CMK (cell line): ENCODE measurements at regions not wholly inside any gene's neighbourhood (a gene's known extent, or its start where the extent isn't known, plus 50 kb on each side); places are given as distances from the start of the nearest gene placed in this dataset.

Experiments
- DNase-seq: peaks from one replicate; pipeline ENCODE4 v3.0.0-alpha.2; 2010; ENCODE audit warnings: low read depth

DNA sequence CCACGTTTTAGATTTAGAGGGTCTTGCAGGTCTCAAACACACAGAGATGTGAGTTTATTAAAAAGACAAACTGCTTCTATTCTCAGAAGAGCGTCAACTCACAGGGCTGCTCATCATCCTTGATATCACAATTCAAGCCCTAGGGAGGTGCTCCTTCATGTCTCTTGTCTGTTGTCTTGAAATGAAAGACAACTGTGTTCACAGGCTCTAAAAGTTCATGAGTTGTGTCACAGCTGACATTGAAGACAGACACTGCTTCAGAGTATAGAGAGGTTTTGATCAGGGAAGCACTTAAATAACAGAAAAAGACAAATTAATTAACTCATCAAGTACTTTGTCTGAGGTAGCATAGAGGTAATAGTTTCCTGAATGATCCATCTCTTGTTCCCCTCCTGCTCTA is 1917.6 kb upstream of the WWC1 start:
- no peak for DNase-seq

DNA sequence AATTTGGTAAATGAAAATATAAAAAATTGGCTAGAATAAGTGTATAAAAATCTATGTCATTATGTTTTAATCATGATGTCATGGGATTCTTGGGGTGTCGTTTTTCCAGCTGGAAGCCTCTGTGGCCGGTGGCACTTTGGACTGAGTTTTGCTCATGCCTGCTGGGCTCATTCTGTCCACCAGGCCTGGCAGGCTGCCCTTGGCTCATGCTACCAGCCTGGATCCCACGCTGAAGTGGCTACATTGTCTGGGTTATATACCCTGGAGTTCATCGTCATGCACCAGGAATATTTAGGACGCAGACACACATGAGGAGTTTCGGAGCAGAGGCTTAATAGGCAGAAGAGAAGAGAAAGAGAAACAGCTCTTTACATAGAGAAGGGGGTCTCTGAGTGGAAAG is 1913.7 kb upstream of the WWC1 start:
- no peak for DNase-seq

- no peak for DNase-seq
Measured at GRCh38 chr5:166379517-166379916, 1911.9 kb upstream of the WWC1 start.

DNA sequence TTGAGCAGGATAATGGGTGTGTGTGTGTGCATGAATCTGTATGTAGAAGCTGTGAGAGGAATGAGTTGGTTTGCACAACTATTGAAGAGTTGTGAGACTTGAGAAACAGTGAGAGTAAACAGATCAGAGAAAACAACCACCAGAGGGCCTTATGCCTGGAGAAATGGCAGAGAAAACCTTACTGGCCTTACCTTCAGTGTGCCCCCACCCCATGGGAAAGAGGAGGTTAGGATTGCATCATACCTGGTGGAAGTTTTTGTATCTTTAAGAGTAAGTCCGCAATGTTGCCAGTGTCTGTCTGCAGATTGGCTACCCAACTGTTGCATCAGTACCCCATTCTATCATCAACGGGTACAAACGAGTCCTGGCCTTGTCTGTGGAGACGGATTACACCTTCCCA is 1909.4 kb upstream of the WWC1 start:
- DNase-seq, result no peak

DNA sequence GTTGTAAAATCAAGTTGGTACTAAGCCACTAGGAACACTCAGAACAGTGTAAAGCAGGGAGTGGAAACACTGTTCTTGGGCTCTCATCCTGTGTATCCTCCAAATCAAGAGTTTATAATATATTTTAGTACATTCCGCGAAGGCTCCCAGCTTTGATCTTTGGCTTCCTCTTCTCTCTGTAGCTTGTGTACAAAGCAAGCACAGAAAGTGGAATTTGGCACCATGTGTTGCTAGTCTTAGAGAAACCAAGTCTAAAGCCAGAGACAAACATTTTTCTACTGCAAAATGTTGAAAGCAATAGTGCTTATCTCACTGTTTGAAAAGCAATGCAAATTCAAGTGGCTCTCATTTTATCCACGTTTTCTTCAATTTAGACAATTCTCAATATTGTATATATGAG is 1893.3 kb upstream of the WWC1 start:
- no peak for DNase-seq

- DNase-seq, result no peak
Measured at GRCh38 chr5:166399781-166400180, 1891.7 kb upstream of the WWC1 start.

DNA sequence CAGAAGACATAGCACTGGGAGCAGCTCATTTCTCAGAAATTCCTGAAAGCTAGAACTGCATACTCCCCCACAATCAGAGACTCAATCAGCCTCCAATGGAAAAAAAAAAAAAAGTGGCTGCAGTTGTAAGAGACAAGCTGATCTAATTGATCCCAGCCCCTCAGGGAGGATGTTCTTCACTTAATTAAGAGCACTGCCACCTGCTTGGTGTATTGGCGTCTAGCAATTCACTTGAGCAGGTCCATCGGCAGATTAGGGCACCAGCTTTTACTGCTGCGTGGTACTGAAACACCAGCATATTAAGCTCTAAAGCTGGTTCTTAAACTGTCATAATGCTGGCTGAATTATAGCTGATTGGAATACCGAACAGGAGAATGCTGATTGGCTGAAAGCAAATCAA is 1890.1 kb upstream of the WWC1 start:
- no peak for DNase-seq

- DNase-seq, result no peak
Measured at GRCh38 chr5:166412191-166412590, 1879.3 kb upstream of the WWC1 start.

DNA sequence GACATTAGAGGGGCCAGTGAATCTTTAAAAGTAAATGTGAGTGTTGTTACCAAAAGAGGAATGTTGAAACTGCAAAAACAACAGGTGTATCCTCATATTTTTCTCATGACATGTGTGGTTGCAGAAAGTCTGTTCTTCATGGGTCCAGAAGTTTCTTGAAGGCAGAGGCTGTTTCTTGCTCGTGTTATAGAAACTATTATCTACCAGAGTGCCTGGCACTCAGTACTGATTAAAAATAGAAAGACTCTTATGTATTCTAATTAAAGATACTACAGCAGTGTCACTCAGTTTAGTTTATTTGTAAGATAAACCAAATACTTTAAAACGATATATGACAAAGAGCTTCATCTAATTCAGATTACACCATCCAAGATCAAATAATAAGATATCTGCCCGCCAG is 1864.2 kb upstream of the WWC1 start:
- DNase-seq, result no peak

DNA sequence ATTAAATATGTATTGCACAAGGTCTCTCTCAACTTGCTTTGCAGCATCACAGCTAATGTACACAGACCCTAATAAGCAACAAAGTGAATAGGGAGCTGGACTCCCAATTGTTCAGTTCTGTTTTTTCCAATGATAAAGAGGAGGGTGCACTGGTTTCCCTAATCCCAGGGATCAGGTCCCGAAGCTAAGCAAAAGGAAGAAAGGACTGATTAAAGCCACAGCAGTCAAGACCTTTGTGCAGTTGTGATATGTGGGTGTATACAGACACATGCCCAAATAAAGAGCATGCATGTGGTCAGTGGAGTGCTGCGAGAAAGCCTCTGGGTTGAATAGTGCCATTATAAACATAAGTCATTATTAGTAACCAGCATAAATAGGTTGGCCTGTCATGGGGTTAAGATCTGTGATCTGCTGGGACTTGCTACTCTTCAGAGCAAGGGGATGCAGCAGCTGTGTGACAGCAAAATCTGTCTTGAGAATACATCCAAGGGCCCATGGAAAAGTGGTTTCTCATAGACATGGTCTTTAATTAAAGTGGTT is 1863.1 kb upstream of the WWC1 start:
- DNase-seq, result no peak

DNA sequence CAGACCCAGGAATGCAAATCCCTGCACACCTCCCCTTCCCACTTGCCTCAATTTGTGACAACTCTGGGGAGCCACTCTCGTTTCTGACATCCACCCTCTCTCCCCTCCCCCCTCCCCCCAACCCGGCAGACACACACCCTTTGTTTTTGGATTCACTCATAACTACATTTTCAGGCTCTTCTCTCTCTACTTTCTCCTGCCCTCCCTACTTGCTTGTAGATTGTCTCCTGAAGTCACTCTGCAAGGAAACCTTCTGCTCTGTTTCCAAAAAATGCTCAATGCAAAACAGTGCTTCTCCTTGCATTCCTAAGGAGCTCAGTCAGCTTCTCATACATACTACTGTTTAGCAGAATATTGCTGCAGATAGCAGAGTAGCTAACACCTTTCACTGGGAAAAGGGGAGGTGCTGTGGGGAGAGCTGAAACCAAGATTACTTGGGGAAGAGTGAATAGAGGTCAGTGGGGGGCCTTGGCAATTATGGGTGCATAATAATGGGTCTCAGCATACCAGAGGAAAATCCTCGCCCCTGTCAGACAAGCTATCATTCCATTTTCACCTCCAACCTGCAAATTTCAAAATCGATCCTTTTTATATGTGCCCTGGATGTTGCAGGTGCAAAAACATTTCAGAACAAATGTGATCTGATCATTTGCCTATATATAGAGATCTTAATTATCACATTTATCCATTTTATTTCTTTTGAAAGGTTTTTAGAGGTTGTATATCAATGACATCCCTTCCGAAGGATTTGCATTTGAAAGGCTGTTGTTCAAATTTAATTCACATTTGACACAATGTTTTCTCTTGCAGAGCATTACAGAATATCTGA is 1860.7 kb upstream of the WWC1 start:
- DNase-seq, result no peak

DNA sequence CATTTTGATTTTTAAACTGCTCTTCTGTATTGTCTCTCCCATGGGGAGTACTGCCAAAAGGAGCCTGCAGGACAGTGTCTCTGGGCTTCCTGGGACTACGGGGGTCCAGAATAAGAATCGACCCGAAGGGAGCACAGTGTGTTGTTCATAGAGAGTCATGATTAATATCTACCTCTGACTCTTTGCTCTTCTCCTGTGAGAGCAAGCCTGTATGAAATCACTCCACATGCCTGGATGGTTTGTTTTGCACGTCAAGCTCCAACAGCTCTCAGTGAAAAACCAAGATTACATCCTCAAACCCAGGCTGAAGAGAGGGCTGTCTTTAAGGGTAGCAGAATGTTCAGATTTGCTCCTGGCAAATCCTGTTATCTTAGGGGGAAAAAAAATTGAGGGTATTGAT is 1860.0 kb upstream of the WWC1 start:
- DNase-seq, result no peak

- DNase-seq, result no peak
Measured at GRCh38 chr5:166433679-166434078, 1857.8 kb upstream of the WWC1 start.

GRCh38 chr5:166436872-166437271 is 1854.6 kb upstream of the WWC1 start:
- no peak for DNase-seq

DNA sequence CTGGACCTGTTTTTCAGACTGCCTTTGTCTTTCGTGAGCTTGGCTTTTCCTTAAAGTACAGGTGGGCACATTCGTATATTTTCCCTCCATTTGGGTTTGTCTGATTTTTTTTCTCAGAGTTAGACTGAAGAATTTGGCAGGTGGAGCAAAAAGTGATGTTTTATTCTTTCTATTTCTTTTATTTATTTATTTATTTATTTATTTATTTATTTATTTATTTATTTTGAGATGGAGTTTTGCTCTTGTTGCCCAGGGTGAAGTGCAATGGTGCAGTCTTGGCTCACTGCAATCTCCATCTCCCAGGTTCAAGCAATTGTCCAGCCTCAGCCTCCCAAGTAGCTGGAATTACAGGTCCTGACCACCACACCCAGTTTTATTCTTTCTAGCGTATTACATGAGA is 1805.1 kb upstream of the WWC1 start:
- no peak for DNase-seq

DNA sequence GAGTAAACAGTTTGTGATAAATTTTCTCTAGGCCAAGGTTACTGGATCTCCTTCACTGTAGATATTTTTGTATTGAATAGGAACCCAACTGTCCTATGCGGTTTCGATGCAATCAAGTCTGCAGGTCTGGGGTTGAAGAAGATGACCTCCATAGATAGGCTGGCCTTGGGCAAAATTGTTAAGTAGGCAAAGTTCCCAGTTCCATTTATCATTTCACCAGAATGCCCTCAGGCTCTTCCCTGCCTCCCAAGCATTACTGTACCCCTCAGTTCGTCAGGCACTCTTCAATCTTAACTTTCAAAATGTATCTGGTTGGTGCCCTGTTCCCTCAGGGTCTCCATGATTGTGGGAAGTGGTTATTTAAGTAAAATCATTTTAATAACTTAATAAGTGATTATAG is 1802.9 kb upstream of the WWC1 start:
- no peak for DNase-seq

GRCh38 chr5:166493040-166493439 is 1798.4 kb upstream of the WWC1 start:
- no peak for DNase-seq

DNA sequence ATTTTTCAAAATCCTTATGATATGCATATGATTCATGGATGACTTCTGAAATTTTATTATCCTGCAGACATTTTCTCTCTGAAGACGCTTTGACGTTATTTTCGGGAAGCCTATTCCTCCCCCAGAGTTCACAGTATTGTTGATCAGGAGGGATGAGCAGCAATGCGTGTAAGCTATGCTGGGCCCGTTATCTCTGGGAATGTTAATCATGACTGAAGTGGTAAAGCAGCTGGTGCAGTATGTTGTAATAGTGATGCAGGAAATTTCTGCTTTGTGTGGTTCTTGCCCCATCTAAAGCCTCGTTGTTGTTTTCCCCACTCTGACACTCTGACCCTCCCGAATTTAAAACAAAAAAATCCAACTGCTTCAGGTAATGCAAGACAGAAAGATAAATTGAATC is 1797.8 kb upstream of the WWC1 start:
- no peak for DNase-seq

GRCh38 chr5:166497496-166498104 is 1793.8 kb upstream of the WWC1 start:
- DNase-seq, result no peak

GRCh38 chr5:166499447-166500240 is 1791.8 kb upstream of the WWC1 start:
- no peak for DNase-seq

DNA sequence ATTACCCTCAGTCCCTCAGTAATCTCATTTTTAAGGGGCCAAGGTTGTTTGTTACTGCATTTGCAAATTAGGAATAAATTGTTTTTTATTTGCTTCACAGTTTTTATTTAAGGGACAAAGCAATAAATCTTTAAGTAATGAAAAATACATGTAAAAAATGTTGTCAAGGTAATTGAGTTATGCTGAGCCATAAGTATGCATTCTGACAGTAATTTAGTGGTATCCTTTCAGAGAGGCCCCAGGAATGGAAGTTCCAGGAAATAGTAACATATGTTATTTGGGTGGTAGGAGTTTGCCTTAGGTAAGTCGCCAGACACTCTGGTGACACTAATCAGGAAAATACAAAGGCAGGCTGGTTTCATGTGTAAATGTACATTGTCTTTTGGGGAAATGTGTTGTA is 1787.9 kb upstream of the WWC1 start:
- no peak for DNase-seq

DNA sequence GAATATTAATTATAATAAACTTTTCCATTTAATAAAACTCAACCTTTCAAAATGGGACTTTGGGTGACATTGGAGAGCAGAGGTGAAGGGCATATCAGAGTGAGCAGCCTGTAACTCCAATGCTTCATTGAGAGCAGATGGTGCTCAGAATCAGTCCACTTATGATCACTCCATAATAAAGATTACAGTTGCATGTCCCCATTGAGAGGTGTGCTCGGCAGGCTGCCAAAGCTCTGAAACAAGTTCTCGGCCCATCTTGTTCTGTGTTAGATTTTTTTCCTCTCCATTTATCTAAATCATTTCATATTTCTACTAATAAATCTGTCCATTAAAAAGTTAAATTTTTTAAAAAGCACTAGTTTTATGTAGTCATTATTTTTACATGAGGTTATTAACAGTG is 1786.4 kb upstream of the WWC1 start:
- no peak for DNase-seq

DNA sequence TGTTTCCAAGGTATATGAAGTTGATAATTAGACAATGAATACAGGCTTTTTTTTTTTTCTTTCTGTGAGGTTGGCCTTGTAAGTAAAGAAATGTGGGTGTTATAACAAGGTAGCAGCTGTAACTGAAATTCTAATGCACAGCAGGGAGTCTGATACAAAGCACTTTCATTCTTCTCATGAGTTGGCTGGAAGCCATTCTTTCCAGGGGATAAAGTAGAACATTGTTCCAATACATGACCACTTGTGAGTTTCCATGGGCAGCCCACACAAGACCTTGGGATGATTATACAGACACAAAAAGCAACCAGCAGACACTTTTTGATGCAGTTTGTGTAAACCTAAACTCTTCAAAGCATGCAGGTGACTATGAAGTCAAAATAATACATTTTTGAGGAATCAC is 1785.9 kb upstream of the WWC1 start:
- no peak for DNase-seq
